Mucosa of descending colon (tissue), 3 donors: ENCODE measurements at regions not wholly inside any gene's neighbourhood (a gene's known extent, or its start where the extent isn't known, plus 50 kb on each side); places are given as distances from the start of the nearest gene placed in this dataset.

ENCODE experiments used
- ATAC-seq: fragments of 200-7000 bp; cut with Tn5 transposase; one replicate; pipeline ENCODE4 v1.9.1; 2020; ENCODE audit warnings: mild to moderate bottlenecking, moderate library complexity
- DNase-seq, 3 donors: peaks; one replicate each; pipeline ENCODE4 v3.0.0-alpha.2; 2020
- H3K36me3 ChIP-seq: fragments of 200-600 bp; one replicate; pipeline ENCODE4 v1.8.0; 2021; ENCODE audit warnings: low read depth, mild to moderate bottlenecking
- H3K4me1 ChIP-seq: fragments of 200-600 bp; one replicate; pipeline ENCODE4 v1.8.0; 2021; ENCODE audit warnings: low read depth, mild to moderate bottlenecking
- H3K4me3 ChIP-seq: fragments of 200-600 bp; one replicate; pipeline ENCODE4 v1.8.0; 2021; ENCODE audit warnings: mild to moderate bottlenecking
- H3K9me3 ChIP-seq: fragments of 200-600 bp; one replicate; pipeline ENCODE4 v1.8.0; 2021; ENCODE audit warnings: mild to moderate bottlenecking
- intact Hi-C, 2 donors: fragments of 100-400 bp; cut with DNase I in 1 of 2; cut with micrococcal nuclease in 1 of 2; formaldehyde crosslinking; loops; one replicate each; pipeline versions ENCODE4 v1.11.0 to v1.11.1; 2022; cut with DNase I, micrococcal nuclease
- TF ChIP-seq, protein P1 (sequence below): fragments of 200-600 bp; IDR thresholded peaks from one replicate; pipeline ENCODE4 v1.8.0; 2022; ENCODE audit warnings: antibody characterized with exemption, mild to moderate bottlenecking
- donor health status: DM: no; HTN: no; CAD: no; lungs with moderate emphysema.
- donor health status: DM: no; HTN: no; CAD: no.
- donor health status: DM: no; HTN: yes; CAD: no.

DNA sequence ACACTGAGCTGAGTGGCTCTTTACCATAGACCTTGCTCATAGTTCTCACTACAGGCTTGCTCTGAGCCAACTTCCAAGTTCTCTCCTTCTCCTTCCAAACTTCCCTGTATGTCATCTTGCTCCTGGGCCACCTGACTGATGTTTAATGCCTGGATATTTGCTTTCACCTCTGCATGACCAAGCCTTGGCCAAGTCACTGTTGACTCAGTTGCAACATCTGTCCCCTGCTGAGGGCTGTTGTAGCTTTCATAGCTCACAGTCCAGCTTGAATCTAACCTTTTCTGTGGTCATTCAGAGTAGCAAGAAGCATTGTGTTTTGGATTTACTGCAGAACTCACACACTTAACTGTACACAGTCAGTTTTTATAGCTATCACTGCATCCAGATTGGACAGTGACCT, 171.8 kb upstream of the ROPN1 start:
- ATAC-seq (no peak), DNase-seq (no peak)
- no peaks in the 10 kb centered on the region for H3K4me1 ChIP-seq
- H3K36me3 ChIP-seq = no peaks in the 10 kb centered on the region
- no peaks in the 10 kb centered on the region for H3K9me3 ChIP-seq
- intact Hi-C loops = no loop called here
- no peak overlapping the region for H3K4me3 ChIP-seq
- TF ChIP-seq, protein P1, sequence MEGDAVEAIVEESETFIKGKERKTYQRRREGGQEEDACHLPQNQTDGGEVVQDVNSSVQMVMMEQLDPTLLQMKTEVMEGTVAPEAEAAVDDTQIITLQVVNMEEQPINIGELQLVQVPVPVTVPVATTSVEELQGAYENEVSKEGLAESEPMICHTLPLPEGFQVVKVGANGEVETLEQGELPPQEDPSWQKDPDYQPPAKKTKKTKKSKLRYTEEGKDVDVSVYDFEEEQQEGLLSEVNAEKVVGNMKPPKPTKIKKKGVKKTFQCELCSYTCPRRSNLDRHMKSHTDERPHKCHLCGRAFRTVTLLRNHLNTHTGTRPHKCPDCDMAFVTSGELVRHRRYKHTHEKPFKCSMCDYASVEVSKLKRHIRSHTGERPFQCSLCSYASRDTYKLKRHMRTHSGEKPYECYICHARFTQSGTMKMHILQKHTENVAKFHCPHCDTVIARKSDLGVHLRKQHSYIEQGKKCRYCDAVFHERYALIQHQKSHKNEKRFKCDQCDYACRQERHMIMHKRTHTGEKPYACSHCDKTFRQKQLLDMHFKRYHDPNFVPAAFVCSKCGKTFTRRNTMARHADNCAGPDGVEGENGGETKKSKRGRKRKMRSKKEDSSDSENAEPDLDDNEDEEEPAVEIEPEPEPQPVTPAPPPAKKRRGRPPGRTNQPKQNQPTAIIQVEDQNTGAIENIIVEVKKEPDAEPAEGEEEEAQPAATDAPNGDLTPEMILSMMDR = no peak

DNA sequence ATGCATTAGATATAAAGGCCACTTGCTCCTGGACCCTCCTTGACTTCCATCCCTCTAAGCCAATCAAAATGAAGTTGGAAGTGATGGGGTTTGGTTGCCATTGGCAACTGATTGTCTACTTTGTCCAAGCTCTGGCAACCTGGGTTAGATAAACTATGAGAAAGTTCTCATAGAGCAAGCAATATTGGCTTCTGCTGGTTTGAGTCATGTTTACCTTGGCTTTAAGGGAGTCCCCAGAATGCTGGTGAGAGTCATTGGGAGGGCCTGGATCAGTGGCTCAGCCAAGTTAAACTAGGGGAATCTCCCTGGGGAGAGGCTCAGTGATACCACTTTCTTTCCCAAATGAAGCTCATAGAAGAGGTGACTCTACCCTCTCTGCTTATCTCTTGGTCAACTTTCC, 176.3 kb upstream of the ROPN1 start:
- TF ChIP-seq, protein P1 = no peak
- no peak overlapping the region for H3K4me3 ChIP-seq
- DNase-seq (no peak), ATAC-seq (no peak)
- H3K36me3 ChIP-seq = no peaks in the 10 kb centered on the region
- intact Hi-C loops = no loop called here
- H3K4me1 ChIP-seq = no peaks in the 10 kb centered on the region
- no peaks in the 10 kb centered on the region for H3K9me3 ChIP-seq

DNA sequence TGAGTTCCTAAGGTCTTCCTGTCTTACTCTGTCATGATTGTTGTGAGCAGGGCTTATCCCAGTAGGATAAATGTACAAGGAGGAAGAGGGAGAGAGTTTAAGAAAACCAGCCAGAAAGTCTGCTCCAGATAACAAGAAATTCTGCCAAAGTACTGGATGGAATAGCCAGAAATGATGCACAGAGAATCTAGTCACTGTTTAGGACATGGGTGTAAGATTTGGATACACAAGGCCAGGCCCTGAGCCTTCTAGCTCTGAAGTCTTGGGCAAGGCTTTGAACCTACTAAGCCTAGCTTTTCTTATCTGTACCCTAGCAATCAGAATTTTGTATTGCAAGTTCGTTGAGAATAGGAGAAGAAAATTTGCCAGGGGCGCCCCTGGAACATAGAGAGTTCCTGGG, 180.4 kb upstream of the ROPN1 start:
- DNase-seq (no peak), ATAC-seq (no peak)
- Histone ChIP-seq H3K4me3 (no peak overlapping the region), H3K36me3 (no peaks in the 10 kb centered on the region), H3K9me3 (no peaks in the 10 kb centered on the region), H3K4me1 (no peaks in the 10 kb centered on the region)
- intact Hi-C loops = no loop called here
- TF ChIP-seq, protein P1 = no peak

DNA sequence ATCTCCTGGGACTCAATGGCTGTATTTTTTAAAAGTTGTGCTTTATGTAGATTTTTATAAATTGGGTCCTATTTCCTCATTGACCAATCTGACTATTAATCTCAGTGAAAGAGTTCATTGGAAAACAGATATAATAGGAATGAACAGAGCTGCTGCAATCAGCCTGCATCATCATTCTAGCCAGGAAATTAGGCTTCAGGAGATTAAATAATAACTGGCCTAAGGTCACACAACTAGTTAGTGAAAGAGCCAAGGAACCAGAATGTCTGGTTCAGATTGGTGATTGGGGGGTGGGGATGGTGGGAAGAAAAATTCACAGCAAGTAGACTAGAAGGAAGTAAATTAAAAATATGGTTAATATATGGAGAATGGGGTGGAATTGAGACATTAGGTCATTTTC, 180.9 kb upstream of the ROPN1 start:
- no peak overlapping the region for H3K4me3 ChIP-seq
- no peaks in the 10 kb centered on the region for H3K9me3 ChIP-seq
- H3K4me1 ChIP-seq = no peaks in the 10 kb centered on the region
- H3K36me3 ChIP-seq = no peaks in the 10 kb centered on the region
- TF ChIP-seq, protein P1 = no peak
- no peak for ATAC-seq
- DNase-seq = no peak
- intact Hi-C loops = no loop called here

DNA sequence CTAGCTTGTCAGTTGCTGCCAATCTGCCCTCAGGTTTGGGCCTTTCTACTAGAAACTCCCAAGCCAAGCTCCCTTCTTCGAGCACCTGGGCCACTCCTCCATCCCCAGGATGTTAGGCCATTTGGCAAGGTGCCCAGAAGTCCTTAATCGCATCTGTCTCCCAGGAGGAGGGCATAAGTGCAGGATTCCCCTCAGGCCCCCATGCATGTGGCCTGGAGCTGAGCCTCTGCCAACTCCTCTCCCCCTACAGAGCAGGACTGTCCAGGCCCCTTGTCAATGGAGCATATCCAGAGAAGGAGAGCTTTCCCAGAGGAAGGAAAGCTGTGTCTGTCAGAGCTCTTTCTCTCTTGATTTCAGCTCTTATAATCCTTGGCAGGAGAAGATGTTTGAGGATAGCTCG, 182.6 kb upstream of the ROPN1 start:
- Histone ChIP-seq H3K4me3 (no peak overlapping the region), H3K36me3 (no peaks in the 10 kb centered on the region), H3K9me3 (no peaks in the 10 kb centered on the region), H3K4me1 (no peaks in the 10 kb centered on the region)
- DNase-seq = no peak
- TF ChIP-seq, protein P1 = no peak
- ATAC-seq = no peak
- intact Hi-C loops = no loop called here
